GM12875 (cell line): ENCODE measurements at regions not wholly inside any gene's neighbourhood (a gene's known extent, or its start where the extent isn't known, plus 50 kb on each side); places are given as distances from the start of the nearest gene placed in this dataset.

Experiments used
- H3K4me3 ChIP-seq: one replicate; pipeline ENCODE4 v1.5.1; 2011; ENCODE audit warnings: low read depth, low read length, control low read depth
- CTCF ChIP-seq: IDR thresholded peaks from 2 replicates; pipeline ENCODE4 v1.5.1; 2011; ENCODE audit warnings: low read depth, mild to moderate bottlenecking, control low read depth, inconsistent platforms, low read length, moderate library complexity, borderline replicate concordance; ENCODE audit not compliant: insufficient read depth

- H3K4me3 ChIP-seq: no peak overlapping the region
- no peak for TF ChIP-seq CTCF
Observed at GRCh38 chr5:89043676-89044075, 160.7 kb upstream of the MEF2C start.

GRCh38 chr5:89042746-89043145 is 159.8 kb upstream of the MEF2C start:
- H3K4me3 ChIP-seq: no peak overlapping the region
- TF ChIP-seq CTCF: no peak

GRCh38 chr5:89041976-89042375 is 159.0 kb upstream of the MEF2C start:
- no peak overlapping the region for H3K4me3 ChIP-seq
- no peak for TF ChIP-seq CTCF

- no peak for TF ChIP-seq CTCF
- H3K4me3 ChIP-seq: no peak overlapping the region
Observed at GRCh38 chr5:89041249-89041779, 158.3 kb upstream of the MEF2C start.

- TF ChIP-seq CTCF: no peak
- H3K4me3 ChIP-seq: no peak overlapping the region
Observed at GRCh38 chr5:89036704-89037489, 153.9 kb upstream of the MEF2C start.

- no peak overlapping the region for H3K4me3 ChIP-seq
- no peak for TF ChIP-seq CTCF
Observed at GRCh38 chr5:89036166-89036565, 153.2 kb upstream of the MEF2C start.

GRCh38 chr5:89034588-89034987 is 151.6 kb upstream of the MEF2C start:
- TF ChIP-seq CTCF: no peak
- H3K4me3 ChIP-seq: no peak overlapping the region
